Smooth muscle cell (in vitro differentiated cells): ENCODE measurements at regions not wholly inside any gene's neighbourhood (a gene's known extent, or its start where the extent isn't known, plus 50 kb on each side); places are given as distances from the start of the nearest gene placed in this dataset.

ENCODE experiments used
- DNase-seq: peaks from one replicate; lab custom pipeline; 2025; ENCODE audit not compliant: unreplicated experiment; lab: John Stamatoyannopoulos, UW
- H2AFZ ChIP-seq: fragments of 200-600 bp; sonication (generic); 2 replicates; pipeline ENCODE4 v1.6.0; 2016; ENCODE audit warnings: antibody characterized with exemption, low read depth, mild to moderate bottlenecking
- H3F3A ChIP-seq: fragments of 200-600 bp; sonication (generic); 2 replicates; pipeline ENCODE4 v1.6.0; 2017; ENCODE audit warnings: antibody characterized with exemption, low read depth
- H3K27ac ChIP-seq: fragments of 200-600 bp; sonication (generic); 2 replicates; pipeline ENCODE4 v1.5.1; 2016; ENCODE audit warnings: low read depth, mild to moderate bottlenecking
- H3K27me3 ChIP-seq: fragments of 200-600 bp; sonication (generic); 2 replicates; pipeline ENCODE4 v1.6.1; 2016; ENCODE audit warnings: low read depth, mild to moderate bottlenecking
- H3K36me3 ChIP-seq: fragments of 200-600 bp; sonication (generic); 2 replicates; pipeline ENCODE4 v1.5.1; 2016; ENCODE audit warnings: low read depth
- H3K4me1 ChIP-seq: fragments of 200-600 bp; sonication (generic); 2 replicates; pipeline ENCODE4 v1.5.1; 2016; ENCODE audit warnings: low read depth
- H3K4me2 ChIP-seq: fragments of 200-600 bp; sonication (generic); 2 replicates; pipeline ENCODE4 v1.6.0; 2016; ENCODE audit warnings: mild to moderate bottlenecking
- H3K4me3 ChIP-seq: fragments of 200-600 bp; sonication (generic); 2 replicates; pipeline ENCODE4 v1.5.1; 2016; ENCODE audit warnings: mild to moderate bottlenecking
- H3K79me2 ChIP-seq: fragments of 200-600 bp; sonication (generic); 2 replicates; pipeline ENCODE4 v1.6.0; 2016; ENCODE audit warnings: low read depth, mild to moderate bottlenecking
- H3K9ac ChIP-seq: fragments of 200-600 bp; sonication (generic); 2 replicates; pipeline ENCODE4 v1.6.0; 2016; ENCODE audit warnings: low read depth
- H3K9me3 ChIP-seq: fragments of 200-600 bp; sonication (generic); replicated peaks from 2 replicates; pipeline ENCODE4 v1.5.1; 2016; ENCODE audit warnings: low read depth
- H4K20me1 ChIP-seq: fragments of 200-600 bp; sonication (generic); 2 replicates; pipeline ENCODE4 v1.6.0; 2016; ENCODE audit warnings: low read depth
- WGBS: methylation state at CpG from one replicate; pipeline ENCODE4 v1.1.7; 2016; ENCODE audit warnings: low lambda C conversion rate; 5-methylcytosine and 5-hydroxymethylcytosine counted together
- TF ChIP-seq, protein P1 (sequence below): fragments of 200-600 bp; sonication (generic); IDR thresholded peaks from 2 replicates; pipeline ENCODE4 v1.5.1; 2017; ENCODE audit warnings: borderline replicate concordance, mild to moderate bottlenecking, antibody characterized with exemption; ENCODE audit not compliant: insufficient read depth, poor library complexity, severe bottlenecking

DNA sequence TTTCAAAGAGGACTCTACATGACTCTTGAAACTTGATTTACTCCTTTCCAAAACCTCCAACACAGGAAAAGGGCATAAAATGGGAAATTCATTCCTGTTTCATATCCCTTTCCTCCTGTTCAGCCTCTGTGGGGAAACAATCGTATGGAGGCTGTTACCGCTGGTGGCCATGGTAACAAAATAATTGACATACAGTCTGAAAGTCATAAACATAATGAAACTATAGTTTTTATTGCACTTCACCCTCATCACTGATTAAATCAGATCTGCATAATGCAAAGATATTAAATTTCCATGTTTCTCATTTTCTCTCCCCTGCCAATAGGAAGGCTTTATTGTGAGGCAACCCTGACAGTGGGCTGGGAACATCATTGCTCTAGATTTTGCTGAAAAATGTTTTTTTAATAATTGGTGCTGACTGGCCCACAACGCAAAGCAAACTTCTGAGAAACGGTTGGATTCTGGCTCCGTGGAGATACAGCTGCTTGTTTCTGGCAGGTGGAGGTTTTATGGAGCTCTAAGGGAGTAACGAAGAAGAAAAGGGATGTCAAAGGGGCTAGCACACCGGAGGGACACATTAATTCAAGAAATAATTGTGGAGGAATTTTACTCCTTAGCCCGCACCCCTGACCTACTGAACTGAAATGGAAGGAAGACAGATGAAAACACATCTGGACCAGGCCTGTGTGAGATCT, 154.2 kb upstream of the SHISA6 start:
- Histone ChIP-seq H2AFZ (no peak overlapping the region), H3K27ac (no peak overlapping the region), H3K36me3 (no peaks in the 10 kb centered on the region), H3F3A (no peaks in the 10 kb centered on the region), H3K9me3 (no peaks in the 10 kb centered on the region), H3K4me1 (peaks cover 12% of the 10 kb centered on the region), H3K27me3 (no peaks in the 10 kb centered on the region), H3K9ac (no peak overlapping the region), H4K20me1 (no peaks in the 10 kb centered on the region), H3K4me3 (no peak overlapping the region), H3K79me2 (no peaks in the 10 kb centered on the region), H3K4me2 (no peak overlapping the region)
- no peak for DNase-seq
- 90% methylated on average over 8 of the region's 8 CpGs for WGBS
- TF ChIP-seq, protein P1, sequence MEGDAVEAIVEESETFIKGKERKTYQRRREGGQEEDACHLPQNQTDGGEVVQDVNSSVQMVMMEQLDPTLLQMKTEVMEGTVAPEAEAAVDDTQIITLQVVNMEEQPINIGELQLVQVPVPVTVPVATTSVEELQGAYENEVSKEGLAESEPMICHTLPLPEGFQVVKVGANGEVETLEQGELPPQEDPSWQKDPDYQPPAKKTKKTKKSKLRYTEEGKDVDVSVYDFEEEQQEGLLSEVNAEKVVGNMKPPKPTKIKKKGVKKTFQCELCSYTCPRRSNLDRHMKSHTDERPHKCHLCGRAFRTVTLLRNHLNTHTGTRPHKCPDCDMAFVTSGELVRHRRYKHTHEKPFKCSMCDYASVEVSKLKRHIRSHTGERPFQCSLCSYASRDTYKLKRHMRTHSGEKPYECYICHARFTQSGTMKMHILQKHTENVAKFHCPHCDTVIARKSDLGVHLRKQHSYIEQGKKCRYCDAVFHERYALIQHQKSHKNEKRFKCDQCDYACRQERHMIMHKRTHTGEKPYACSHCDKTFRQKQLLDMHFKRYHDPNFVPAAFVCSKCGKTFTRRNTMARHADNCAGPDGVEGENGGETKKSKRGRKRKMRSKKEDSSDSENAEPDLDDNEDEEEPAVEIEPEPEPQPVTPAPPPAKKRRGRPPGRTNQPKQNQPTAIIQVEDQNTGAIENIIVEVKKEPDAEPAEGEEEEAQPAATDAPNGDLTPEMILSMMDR = no peak

DNA sequence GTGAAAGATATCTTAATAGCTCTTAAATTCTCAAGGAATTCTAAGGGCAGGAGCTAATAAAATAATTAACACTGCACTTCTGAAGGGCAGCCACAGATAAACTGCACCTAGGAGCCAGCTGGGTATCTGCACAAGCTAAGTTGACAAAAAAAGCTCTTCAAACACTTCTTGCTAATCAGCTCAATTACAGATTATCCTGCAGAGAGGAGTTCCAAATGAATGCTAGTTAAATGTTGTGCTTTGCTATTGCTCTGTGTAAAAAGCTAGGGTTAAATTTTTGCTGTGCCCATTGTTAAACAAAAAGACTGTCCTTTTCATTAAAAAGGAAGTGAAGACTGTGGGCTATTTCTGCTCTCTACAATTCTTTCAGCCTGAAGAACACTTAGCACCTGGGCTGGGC, 158.5 kb upstream of the SHISA6 start:
- no peak overlapping the region for H3K9ac ChIP-seq
- no peaks in the 10 kb centered on the region for H3K79me2 ChIP-seq
- H2AFZ ChIP-seq = no peak overlapping the region
- no peak overlapping the region for H3K4me2 ChIP-seq
- H3K36me3 ChIP-seq = no peaks in the 10 kb centered on the region
- TF ChIP-seq, protein P1 = no peak
- no peaks in the 10 kb centered on the region for H4K20me1 ChIP-seq
- no peak overlapping the region for H3K4me3 ChIP-seq
- H3K9me3 ChIP-seq = no peaks in the 10 kb centered on the region
- no peak for DNase-seq
- H3K27me3 ChIP-seq = no peaks in the 10 kb centered on the region
- H3F3A ChIP-seq = no peaks in the 10 kb centered on the region
- peaks cover 12% of the 10 kb centered on the region for H3K4me1 ChIP-seq
- no peak overlapping the region for H3K27ac ChIP-seq

DNA sequence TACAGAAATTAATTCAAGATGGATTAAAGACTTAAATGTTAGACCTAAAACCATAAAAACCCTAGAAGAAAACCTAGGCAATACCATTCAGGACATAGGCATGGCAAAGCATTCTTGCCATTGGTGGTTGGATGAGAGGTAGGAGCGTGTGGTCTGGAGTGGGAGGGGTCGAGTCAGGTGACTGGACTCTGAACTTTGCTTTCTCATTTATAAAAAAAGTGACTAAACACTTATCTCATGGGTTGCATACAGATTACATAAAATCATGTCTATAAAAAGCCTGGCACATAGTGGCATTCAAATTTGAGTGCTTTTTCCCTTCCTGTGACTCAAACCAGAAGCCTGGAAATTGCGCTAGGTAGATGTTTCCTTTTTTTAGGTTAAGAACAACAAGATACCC, 159.7 kb upstream of the SHISA6 start:
- Histone ChIP-seq H3K4me2 (no peak overlapping the region), H3F3A (no peaks in the 10 kb centered on the region), H3K79me2 (no peaks in the 10 kb centered on the region), H3K4me3 (no peak overlapping the region), H3K27me3 (no peaks in the 10 kb centered on the region), H3K36me3 (no peaks in the 10 kb centered on the region), H3K4me1 (peaks cover 12% of the 10 kb centered on the region), H2AFZ (no peak overlapping the region), H3K9ac (no peak overlapping the region), H4K20me1 (no peaks in the 10 kb centered on the region), H3K27ac (no peak overlapping the region), H3K9me3 (no peaks in the 10 kb centered on the region)
- DNase-seq = no peak
- 93% methylated on average over 3 of the region's 3 CpGs for WGBS
- TF ChIP-seq, protein P1 = no peak

GRCh38 chr17:11077673-11078072, 163.3 kb upstream of the SHISA6 start:
- no peak for DNase-seq
- H3K4me1 ChIP-seq = peaks cover 11% of the 10 kb centered on the region
- WGBS = 86% methylated on average over 1 of the region's 1 CpG
- no peaks in the 10 kb centered on the region for H3K27me3 ChIP-seq
- H3K36me3 ChIP-seq = no peaks in the 10 kb centered on the region
- H3F3A ChIP-seq = no peaks in the 10 kb centered on the region
- no peaks in the 10 kb centered on the region for H3K9me3 ChIP-seq
- TF ChIP-seq, protein P1 = no peak
- H3K27ac ChIP-seq = no peak overlapping the region
- H2AFZ ChIP-seq = no peak overlapping the region
- no peak overlapping the region for H3K4me3 ChIP-seq
- H3K9ac ChIP-seq = no peak overlapping the region
- no peaks in the 10 kb centered on the region for H4K20me1 ChIP-seq
- no peaks in the 10 kb centered on the region for H3K79me2 ChIP-seq
- no peak overlapping the region for H3K4me2 ChIP-seq
